HG02938 (cell line): ENCODE measurements at regions not wholly inside any gene's neighbourhood (a gene's known extent, or its start where the extent isn't known, plus 50 kb on each side); places are given as distances from the start of the nearest gene placed in this dataset.
"Not testable (repeated sequence)": the region's sequence is repeated elsewhere in the genome, so short reads cannot be mapped to it uniquely, and the experiment has no call there.

Source experiments
- ATAC-seq: cut with Tn5 transposase; IDR thresholded peaks from one replicate; pipeline ENCODE4 v1.9.1; 2021; ENCODE audit warnings: mild to moderate bottlenecking, moderate library complexity; ENCODE audit not compliant: unreplicated experiment

DNA sequence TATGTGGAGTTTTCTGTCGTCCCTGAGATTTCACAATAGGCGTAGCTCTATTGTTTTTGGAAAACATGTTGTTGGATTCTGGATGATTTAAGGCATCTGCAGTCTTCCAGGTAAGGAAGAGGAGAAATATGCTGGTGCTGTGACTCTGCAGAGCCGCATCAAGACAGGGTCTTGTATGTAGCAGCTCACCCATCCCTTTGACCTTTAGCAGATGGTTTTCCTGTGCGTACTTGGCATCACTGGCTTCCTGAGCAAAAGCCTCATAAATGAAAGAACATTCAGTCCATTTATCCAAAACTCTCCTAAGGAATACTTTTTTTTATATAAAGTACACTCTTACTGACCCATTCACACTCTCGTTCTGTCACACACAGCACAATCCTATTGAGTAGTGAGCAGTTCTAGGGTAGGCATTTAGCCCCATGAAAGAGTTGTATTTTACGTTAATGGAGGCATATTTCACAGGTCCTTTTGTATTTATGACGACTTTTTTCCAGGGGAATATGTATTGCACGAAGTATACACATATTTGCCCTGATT, 443.9 kb downstream of the STK39 start:
- no peak for ATAC-seq

- ATAC-seq, result no peak
These were observed 452.7 kb downstream of the STK39 start for GRCh38 chr2:167794554-167795255.

DNA sequence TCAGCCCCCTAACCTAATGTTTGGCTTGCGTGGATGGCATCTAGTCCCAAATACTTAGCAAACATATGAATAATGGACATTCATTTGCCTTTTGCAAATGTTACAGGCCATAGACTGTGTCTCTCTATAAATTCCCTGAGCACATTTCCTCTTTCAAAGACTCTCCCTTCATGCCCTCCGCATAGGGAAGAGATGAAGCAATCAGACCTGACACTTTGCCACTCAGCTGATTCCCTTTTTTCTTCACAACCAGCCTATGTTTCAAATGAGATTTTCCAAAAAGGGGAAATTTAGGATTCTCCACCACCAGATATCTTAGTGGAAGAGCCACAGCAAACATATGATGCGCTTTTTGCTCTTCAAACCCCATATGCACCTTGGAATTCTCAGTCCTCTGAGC, 453.7 kb downstream of the STK39 start:
- no peak for ATAC-seq

- ATAC-seq, result no peak
These were observed 455.3 kb downstream of the STK39 start for GRCh38 chr2:167792126-167792525.

DNA sequence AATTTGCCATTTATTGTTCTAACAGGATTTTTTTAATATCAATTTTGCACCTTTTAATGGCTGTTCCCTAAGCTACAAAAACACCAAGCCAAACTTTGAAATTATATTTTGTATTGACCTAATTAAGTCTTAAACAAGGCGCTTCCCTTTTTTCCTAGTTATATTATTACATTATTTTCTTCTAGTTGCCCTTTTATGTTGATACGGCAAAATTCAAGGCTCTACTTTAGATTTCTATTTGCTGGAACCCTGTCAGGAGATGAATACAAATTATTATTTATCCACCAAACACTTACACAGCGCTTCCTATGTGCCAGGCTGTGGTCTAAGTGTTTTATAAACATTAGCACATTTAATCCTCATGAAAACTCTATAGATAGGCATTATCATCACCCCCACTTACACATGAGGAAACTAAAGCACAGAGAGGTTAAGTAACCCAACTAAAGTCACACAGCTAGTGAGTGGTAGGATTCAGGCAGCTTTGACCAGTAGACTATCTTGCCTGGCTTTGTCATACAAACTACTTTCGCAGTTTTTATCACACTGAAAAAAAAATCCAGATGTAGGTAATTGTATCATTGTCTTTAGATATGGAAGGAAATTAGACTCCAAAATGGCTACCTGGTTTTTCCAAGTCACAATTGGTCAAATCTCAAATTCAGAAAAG, 456.5 kb downstream of the STK39 start:
- no peak for ATAC-seq

DNA sequence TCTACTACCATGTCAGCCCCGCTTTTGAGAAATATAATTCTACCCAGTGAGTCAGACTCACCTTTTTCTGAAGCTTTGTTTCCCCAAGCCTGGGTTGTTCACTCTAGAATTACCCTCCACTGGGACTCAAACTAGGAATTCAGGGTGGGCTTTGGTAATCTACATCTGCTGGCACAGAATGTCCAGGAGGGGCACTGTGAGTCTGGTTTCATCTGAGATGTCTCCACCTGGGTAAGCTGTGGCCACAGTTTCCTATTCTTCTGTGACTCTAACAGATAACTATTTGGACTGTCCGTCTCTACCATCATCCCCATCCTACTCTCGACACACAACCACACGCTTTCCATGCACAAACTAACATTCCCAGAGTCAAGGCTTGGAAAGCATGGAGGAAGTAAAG, 457.2 kb downstream of the STK39 start:
- no peak for ATAC-seq

DNA sequence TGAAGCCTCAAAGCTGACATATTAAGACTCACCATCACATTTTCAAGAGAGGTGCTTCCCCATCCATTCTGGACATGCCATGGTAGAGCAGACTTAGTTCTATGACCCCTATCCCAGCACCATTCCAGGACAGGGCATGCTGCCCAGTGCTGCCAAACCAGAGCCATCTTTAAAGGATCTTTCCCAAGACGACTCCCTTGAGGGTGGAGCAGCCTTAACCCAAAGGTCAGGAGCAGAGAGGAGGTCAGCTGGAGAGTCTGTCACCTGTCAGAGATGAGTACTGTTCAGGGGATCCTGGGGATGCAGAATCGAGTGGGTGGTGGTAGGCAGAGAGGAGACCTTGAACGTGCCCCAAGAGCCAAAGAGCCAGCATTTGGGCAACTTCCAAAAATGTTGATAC, 459.8 kb downstream of the STK39 start:
- ATAC-seq, result no peak

GRCh38 chr2:167787021-167787420, 460.4 kb downstream of the STK39 start:
- ATAC-seq, result no peak

- ATAC-seq, result no peak
These were observed 461.7 kb downstream of the STK39 start for GRCh38 chr2:167785606-167786216.

- ATAC-seq, result no peak
These were observed 463.3 kb downstream of the STK39 start for GRCh38 chr2:167784084-167784425.

GRCh38 chr2:167783261-167784083, 463.9 kb downstream of the STK39 start:
- no peak for ATAC-seq

GRCh38 chr2:167781629-167782028, 465.8 kb downstream of the STK39 start:
- not testable (repeated sequence) for ATAC-seq

DNA sequence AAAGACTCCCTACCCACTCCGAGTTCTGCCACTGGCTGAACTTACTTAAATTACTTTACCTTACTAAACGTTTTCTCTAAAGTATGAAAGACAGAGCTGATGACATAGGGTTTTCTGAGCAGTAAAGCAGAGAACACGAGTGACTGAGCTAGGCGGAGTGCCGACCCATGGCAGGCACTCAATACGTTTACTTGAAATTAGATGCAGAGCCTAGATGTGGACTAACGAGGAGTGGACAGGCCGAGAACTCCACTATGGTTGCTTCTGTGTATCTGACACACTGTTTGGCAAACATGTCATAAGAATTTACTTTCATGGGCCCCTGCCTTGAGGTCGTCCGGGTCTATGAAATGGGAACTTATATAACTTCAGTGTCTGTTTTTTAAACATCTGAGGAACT, 471.0 kb downstream of the STK39 start:
- ATAC-seq, result no peak

DNA sequence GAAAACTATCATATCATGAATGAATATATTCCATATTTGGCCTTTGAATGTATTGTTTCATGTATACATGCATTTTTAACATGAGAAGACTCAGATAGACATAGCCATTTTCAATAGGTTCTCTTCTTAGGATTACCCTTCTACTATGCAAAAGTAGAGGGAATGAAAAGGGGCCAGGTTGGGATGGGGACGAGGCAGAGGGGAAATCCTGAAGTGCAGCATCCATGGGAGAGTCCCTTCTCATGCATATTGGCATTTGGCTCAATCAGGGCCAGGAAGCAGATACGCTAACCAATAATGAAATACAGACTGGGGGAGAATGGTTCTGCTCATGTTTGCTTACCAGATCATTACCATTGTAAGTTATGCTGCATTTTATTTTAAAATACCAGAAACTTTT, 475.8 kb downstream of the STK39 start:
- no peak for ATAC-seq

- no peak for ATAC-seq
These were observed 478.4 kb downstream of the STK39 start for GRCh38 chr2:167769020-167769419.

- no peak for ATAC-seq
These were observed 479.6 kb downstream of the STK39 start for GRCh38 chr2:167767830-167768229.

- no peak for ATAC-seq
These were observed 482.5 kb downstream of the STK39 start for GRCh38 chr2:167764772-167765341.

GRCh38 chr2:167761465-167762136, 485.8 kb downstream of the STK39 start:
- ATAC-seq, result no peak

GRCh38 chr2:167759531-167759930, 487.9 kb downstream of the STK39 start:
- ATAC-seq, result no peak

- no peak for ATAC-seq
These were observed 489.1 kb downstream of the STK39 start for GRCh38 chr2:167758292-167758691.
